HUDEP-2 (cell line): ENCODE measurements at regions not wholly inside any gene's neighbourhood (a gene's known extent, or its start where the extent isn't known, plus 50 kb on each side); places are given as distances from the start of the nearest gene placed in this dataset.

Experiments
- DNase-seq, 76 experiments: peaks; one replicate each; lab custom pipeline; 2025; ENCODE audit not compliant: unreplicated experiment in 76 of 76; lab: John Stamatoyannopoulos, UW

DNA sequence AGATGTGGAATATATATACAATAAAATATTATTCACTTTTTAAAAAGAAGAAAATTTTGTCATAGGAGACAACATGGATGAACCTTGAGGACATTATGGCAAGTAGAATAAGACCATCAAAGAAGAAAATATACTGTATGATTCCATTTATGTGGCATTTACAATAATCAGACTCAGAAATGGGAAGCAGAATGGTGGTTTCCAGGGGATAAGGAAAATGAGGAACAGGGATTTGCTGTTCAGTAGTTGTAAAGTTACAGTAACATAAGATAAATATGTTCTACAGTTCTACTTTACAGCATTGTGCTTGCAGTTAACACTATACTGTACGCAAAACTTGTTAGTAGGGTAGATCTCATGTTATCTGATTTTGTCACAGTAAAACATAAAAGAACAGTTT lies 1271.0 kb downstream of the LRFN5 start:
- DNase-seq = no peak

DNA sequence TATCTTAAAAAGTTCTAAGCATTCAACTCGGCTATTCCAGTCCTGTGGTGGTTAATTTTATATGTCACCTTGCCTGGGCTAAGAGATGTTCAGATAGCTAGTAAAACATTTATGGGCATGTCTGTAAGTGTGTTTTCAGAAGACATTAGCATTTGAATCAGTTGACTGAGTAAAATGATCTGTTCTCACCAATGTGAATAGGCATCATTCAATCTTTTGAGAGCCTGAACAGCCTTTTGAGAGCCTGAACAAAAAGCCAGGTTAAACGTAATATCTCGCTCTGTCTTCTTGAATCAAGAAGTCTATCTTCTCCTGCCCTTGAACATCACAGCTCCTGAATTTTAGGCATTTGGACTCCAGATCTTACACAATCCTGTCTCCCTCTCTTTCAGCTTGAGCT lies 1266.1 kb downstream of the LRFN5 start:
- DNase-seq = no peak

DNA sequence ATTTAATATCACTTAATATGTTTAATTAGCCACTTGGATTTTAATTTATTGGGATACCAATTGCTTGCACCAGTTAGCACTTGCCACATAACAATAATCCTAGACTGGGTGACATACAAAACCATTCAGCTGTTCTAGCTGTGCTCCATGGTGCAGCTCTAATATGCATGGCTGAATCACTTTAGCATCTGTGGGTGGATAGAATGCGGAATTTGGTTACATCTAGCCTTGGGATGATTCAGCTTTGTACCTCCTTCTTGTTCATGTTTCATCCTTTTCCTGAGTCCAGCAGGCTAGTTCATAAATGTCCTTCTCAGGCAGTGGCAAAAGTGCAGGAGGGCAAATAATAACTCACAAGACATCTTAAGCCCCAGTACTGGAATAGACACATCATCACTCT lies 1263.0 kb downstream of the LRFN5 start:
- no peak for DNase-seq

DNA sequence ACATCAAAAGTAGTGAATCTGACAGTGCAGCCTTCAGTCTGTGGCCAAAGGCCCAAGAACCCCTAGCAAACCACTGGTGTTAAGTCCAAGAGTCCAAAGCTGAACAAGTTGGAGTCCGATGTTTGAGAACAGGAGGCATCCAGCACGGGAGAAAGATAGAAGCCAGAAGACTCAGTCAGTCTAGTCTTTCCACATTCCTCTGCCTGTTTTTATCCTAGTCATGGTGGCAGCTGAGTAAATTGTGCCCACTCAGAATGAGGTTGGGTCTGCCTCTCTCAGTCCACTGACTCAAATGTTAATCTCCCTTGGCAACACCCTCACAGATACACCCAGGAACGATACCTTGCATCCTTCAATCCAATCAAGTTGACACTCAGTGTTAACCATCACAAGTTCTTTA lies 1255.4 kb downstream of the LRFN5 start:
- no peak for DNase-seq

DNA sequence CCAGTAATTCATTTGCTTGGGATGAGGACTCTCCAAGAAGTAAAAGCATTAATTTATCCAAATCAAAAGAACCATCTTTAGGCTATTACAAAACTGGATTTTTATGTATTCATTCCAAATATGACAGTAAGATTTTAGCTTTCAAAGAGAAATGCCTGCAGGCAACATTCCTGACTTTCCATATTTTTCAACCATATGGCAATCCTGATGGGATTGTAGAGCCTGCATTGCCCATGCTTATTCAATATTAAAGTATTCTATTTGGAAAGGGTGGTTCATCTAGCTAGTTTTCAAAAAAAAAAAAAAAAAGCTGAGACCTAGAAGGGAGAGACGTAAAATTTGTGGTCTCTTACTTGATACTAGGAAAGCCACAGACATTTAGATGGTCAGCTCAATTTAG lies 1253.7 kb downstream of the LRFN5 start:
- DNase-seq = no peak

DNA sequence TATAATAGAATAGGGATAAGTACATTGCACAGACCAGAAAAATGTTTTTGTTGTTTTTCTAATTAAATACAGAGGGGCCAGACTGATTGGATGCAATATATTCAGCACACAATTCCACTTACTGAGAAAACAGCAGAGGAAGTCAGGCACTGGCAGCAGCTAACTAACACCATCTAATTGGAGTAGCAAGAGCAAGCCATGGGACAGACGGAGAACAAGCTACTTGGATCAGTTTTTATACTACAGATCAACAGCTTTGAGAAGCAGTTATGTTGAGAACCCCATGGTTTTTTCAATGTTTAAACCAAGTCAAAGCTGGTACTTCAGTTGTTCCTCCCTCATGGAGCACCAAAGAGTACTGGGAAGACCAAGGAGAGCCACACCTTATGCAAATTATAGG lies 1249.4 kb downstream of the LRFN5 start:
- no peak for DNase-seq

DNA sequence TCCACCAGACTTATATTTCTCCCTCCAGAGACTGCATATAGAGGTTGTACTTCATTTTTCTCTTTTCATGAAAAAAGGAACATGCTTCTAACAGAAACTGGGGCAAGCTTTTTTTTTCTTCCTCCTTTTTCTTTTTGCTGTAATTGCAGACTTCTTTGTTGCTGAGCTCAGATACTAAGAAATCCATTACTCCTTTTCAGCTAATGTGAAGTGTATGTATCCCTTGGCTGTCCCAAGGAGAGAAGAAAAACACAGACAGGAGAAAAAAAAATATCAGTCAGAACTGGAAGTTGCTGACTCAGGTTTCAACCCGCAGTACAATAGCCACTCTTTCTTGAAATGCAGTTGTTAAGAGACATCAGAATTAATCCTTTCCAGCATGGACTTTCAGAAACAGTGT lies 1248.4 kb downstream of the LRFN5 start:
- DNase-seq = no peak

DNA sequence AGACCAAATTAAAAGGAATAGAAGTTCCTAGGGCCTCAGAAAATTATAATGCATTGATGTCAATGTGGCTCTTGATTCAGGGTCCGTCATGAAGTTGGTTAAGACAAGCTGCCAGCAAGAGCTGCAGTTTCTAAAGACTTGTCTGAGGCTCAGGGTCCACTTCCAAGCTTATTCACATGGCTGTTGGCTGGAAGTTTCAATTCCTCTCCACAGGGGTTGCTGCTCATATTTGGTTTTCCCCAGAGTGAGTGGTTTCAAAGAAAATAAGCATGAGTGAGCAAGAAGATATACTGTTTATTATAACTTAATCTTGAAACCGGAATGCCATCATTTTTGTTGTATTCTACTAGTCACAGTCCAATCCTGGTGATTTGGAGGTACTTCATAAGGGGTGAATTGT lies 1247.4 kb downstream of the LRFN5 start:
- no peak for DNase-seq

DNA sequence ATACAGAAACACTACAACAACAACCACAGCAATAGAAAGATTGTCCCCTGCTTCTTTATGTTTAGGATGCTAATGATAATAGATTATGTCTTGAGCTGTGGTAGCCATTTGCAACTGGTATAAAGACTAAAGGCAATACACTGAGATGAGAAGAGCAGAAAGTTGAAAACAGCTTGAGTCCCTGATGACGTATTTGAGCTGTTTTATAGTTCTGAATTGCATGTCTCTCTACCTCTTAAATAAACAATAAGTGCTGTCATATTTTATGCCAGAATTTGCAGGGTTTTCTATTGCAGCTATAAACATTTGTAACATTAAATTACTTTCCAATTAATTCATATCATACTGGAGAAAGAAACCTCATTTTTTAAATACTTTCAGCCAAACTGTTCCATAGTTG lies 1242.0 kb downstream of the LRFN5 start:
- DNase-seq = no peak

DNA sequence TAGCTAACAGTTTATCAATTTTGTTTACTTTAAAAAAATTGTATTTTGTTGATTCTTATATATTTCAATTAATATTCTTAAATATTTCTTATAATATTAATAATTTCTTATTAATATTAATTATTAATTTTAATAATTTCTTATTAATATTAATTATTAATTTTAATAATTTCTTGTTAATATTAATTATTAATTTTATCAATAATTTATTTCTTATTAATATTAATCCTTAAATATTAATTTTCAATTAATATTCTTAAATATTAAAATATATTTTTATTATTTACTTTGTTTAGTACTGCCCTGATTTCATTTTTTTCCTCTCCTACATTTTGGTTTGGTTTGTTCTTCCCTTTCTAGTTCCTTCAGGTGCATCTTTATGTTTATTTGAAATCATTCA lies 1208.1 kb downstream of the LRFN5 start:
- DNase-seq = no peak

DNA sequence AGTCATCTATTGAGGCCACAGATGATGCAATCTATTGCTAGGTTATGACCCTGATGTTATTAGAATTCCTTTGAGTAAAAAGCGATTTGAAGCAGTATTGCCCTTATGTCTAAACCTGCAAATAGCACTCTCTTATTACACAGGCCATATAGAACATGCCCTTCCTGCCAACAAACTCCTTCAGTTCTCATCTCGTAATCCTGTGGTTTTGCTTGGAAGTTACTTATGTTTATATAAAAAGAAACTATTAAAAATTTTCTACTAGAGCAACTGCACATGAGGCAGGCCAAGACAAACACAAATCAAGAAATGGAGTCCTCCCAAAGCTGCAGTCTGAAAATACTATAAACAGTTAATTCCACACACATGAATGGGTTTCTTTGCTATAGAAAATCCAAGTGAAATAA lies 1200.2 kb downstream of the LRFN5 start:
- no peak for DNase-seq

DNA sequence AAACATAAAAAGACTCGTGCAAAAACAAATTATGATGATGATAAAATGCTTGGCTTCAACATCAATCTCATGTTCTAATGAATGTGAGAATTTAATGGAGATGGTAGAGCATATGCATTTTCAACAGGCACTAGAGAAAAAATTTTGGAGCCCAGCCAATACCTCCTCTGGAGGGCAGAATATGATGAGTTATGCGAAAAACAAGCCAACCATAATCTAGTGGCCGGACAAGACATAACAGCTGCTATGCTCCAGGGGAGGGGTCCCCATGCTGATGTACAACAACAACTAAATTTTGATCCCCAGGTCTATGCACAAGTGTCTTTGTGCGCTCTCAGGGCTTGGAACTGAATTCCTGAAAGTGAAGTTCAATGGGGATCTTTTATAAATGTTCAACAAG lies 1197.5 kb downstream of the LRFN5 start:
- DNase-seq = no peak

DNA sequence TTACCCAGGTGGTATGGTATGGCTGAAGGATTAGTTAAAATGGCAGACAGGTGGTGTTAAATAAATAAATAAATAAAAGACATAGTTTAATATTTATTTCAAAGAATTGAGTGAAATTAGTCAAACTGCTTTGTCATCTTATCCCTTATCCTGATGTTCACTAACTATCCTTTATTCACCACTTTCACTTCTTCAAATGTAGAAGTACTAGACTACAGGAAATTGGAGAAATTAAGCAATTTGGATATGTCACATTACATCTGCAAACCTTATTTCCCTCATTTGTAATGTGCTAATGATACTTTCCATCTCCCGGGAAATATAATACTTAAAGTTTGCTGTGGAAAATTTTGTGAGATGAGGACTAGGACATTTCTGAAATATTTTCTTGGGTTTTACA lies 1195.7 kb downstream of the LRFN5 start:
- DNase-seq = no peak

DNA sequence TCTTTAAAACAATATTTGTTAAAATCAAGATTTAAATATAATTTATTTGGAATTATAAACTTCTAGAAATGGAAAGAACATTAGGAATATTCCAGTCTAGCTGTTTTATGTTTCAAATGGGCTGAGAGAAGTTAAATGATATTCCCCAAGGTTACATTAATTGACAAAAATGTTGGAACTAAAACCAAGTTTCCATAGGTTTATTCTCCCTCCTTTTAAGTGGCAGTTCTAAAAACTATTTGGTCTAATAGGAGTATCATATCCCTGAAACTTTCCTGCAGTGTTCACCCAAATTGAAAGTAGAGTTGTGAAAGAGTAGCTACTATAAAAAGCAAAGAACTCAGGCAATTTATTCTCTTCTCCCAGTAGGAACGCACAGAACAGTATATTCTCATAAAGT lies 1185.5 kb downstream of the LRFN5 start:
- DNase-seq = no peak

DNA sequence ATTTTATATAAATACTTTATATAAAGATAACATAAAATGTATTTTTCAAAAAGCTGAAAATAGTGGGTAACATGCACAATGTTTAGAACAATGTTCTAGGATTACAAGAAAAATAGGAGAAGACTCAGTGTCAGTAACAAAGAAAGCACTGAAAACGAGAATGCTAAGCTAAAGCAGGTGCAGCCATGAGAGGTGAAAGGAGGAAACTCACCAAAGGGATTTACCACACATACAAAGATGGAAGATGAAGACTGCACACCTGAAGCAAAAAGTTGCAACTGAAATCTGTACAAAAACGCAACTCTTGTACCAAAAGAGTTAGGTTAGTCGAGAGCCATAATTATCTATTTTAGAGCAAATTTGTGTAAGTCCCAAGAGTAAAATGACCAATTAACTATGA lies 1176.1 kb downstream of the LRFN5 start:
- no peak for DNase-seq

DNA sequence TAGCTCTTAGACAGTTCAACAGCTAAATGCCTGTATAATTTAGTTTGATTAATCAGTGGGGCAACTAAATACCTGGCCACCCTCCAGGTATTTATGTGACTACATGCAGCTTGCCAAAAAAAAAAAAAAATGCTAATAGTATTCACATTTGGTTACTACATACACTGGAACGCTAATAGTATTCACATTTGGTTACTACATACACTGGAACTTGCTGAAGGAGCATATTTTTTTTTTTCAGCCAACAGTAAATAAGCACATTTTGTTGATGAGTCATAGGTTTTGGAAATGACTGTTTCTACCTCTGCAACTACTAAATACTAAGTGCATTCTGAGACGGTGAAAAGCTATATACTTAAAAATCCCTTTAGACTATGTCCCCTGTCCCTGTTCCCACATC lies 1172.3 kb downstream of the LRFN5 start:
- DNase-seq = no peak

DNA sequence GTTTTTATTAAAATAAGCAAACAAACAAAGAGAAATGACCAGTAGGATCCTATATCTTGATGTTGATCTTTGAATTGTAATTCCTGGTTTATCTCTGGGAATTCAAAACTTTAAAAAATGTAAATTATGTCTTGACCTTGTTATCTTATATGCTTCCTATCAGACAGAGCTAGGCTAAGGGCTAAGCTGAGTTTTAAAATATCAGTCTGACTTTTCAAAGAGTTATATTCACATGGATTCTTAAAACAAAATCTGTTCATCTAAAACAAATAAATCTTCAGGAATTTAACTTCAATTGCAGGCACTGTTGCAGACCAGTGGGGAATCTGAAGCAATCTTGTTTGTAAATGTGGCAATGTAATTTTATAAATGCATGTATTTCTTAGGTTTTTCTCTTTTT lies 1144.1 kb downstream of the LRFN5 start:
- no peak for DNase-seq

DNA sequence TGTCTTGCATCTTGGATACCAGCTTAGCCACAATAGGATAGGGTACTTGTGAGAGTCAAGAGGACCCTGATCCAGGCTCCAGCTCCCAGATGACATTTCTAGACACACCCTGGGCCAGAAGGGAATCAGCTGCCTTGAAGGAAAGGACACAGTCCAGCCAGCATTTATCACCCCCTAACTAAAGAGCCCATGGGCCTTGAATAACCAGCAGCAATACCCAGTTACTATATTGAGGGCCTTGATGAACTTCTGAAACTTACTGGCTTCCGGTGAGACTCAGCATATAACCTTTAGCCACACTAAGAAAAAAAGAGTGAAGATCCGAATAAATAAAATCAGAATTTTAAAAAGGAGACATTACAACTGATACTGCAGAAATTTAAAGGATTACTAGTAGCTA lies 1135.4 kb downstream of the LRFN5 start:
- no peak for DNase-seq

DNA sequence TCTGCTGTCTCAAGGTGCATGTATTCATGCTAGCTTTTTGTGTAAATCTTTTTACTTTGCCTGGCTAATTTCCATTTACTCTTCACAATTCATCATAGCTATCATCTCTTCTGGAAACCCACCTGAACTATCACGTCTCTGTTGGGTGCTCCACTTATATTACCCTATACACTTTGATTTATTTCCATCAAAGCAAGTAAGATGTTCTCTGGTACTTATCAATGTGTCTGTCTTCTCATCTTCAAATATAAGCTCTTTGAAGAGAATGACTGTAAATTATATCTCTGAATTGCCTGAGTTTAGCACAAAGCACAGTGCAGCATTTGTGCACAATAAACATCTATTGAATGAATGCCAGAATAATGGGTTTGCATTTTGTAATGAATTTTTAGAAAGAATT lies 1129.7 kb downstream of the LRFN5 start:
- no peak for DNase-seq

DNA sequence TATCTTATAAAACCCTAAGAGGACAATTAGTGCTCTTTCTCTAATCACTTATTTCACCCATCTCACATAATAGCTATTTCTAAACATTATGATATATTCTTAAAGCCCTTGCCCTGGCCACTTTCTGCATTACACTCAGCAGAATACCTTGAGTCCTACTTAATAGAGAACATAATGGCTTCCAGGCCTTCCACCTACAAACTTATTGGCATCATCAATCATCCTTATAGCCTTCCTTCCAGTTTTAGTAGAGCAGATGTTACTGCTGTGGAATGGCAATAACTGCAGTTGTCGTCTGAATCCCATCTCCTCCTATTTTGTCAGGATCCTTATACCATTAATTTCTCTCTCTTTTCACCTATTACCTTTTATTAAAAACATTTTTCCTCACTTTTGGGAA lies 1127.4 kb downstream of the LRFN5 start:
- DNase-seq = no peak

DNA sequence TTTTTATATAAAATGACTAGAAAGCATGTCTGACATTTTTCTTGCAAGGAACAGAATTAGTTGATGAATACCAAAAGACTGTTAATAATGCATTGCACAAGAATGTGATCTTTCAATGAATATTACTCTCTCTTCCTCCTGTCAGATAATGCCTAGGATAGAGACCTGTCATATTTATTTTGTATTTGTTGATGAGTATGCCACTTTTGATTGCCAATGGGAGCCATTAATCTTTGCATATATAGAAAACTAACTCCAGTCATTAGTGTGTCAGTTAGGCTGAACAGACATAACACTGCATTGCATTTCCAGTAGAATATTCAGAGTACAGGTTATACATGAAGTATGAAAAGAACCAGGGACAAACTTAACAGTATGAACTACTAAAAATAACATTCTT lies 1125.3 kb downstream of the LRFN5 start:
- DNase-seq = no peak

DNA sequence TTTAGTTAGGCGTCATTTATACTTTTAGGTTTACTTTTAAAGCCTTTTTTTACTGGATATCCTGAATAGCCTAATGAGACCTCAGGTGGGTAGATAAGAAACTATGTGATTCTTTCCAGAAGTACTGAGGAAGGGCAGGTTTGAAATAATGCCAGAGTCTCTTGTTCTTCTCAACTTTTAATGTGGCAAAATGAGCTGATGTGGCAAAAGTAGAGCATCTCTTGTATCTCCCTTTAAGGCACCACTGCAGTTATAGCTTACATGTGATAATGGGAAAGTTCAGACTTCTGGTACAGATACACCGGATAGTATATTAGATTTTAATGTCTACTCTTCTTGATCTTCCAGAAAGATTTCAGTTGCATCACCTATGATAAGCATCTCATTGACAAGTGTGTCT lies 1124.8 kb downstream of the LRFN5 start:
- no peak for DNase-seq

DNA sequence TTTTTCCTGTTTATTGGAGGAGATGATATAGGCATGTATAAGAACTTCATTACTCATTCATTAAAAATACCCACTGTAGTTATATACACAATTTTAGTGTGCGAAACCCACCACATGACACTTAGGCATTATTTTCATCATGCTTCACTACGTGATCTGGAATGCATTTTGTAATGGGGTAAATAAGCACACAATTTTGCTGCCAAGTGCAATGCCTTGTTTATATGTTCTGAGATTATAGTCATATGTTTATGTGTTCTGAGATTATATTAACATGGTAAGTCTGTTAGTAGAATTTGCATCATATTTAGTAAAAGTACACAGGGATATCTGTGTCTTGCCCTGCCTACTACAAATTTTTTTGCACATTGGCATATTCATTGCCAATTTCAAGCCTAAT lies 1123.0 kb downstream of the LRFN5 start:
- DNase-seq = no peak

DNA sequence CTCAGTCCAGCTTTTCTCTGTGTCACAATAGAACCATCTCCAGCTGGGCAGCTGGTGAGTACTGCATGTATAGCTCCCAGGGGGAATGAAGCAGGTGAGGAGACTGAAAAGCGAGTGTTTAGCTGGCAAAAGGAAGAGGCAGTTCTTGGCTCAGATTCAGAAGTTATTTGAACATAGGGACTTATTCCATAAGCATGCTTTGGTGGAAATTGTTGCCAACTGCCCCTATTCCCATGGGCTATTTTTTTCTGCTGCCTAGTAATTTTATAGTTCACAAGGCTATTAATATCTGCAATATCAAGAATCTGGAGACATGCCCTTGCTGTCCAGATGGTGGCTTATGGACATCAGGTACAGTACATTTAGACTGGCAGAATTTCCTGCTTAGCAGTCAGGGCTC lies 1112.7 kb downstream of the LRFN5 start:
- no peak for DNase-seq
